Calu3 (cell line): ENCODE measurements at regions not wholly inside any gene's neighbourhood (a gene's known extent, or its start where the extent isn't known, plus 50 kb on each side); places are given as distances from the start of the nearest gene placed in this dataset.

Source experiments
- BruUV-seq: library from RNA; stranded (reverse); fragments of 400-500 nt; replicated peaks from 2 replicates; lab custom pipeline; 2021; lab: Mats Ljungman, UMichigan
- CTCF ChIA-PET: fragments of 300-600 bp; sonication (Branson Sonifier 250); formaldehyde crosslinking; loops from one replicate; lab custom pipeline; 2022; ENCODE audit warnings: antibody characterized with exemption; lab: Charles Lee
- DNase-seq: peaks from one replicate; pipeline ENCODE4 v3.0.0; 2022
- H3K27ac Mint-ChIP-seq: one replicate; pipeline ENCODE4 v1.8.0; 2022; ENCODE audit warnings: mixed read lengths; ENCODE audit not compliant: unreplicated experiment
- H3K27me3 Mint-ChIP-seq: one replicate; pipeline ENCODE4 v1.8.0; 2022; ENCODE audit warnings: mixed read lengths; ENCODE audit not compliant: unreplicated experiment
- H3K36me3 Mint-ChIP-seq: one replicate; pipeline ENCODE4 v1.8.0; 2022; ENCODE audit warnings: mild to moderate bottlenecking, moderate library complexity, mixed read lengths; ENCODE audit not compliant: insufficient read depth, unreplicated experiment
- H3K4me1 Mint-ChIP-seq: one replicate; pipeline ENCODE4 v1.8.0; 2022; ENCODE audit warnings: mild to moderate bottlenecking, low read depth, mixed read lengths; ENCODE audit not compliant: unreplicated experiment
- H3K4me3 Mint-ChIP-seq: one replicate; pipeline ENCODE4 v1.8.0; 2022; ENCODE audit warnings: mild to moderate bottlenecking, low read depth, moderate library complexity, mixed read lengths; ENCODE audit not compliant: unreplicated experiment
- H3K9me3 Mint-ChIP-seq: one replicate; pipeline ENCODE4 v1.8.0; 2022; ENCODE audit warnings: low read depth, mixed read lengths; ENCODE audit not compliant: unreplicated experiment
- CTCF ChIP-seq: fragments of 200-600 bp; IDR thresholded peaks from one replicate; pipeline ENCODE4 v1.8.0; 2022; ENCODE audit warnings: antibody characterized with exemption; ENCODE audit not compliant: unreplicated experiment
- intact Hi-C: fragments of 100-400 bp; cut with micrococcal nuclease; formaldehyde crosslinking; loops from one replicate; pipeline ENCODE4 v1.10.0; 2022; ENCODE audit not compliant: unreplicated experiment

- Mint-ChIP-seq H3K4me3 (no peak overlapping the region), H3K4me1 (no peaks in the 10 kb centered on the region), H3K27ac (no peak overlapping the region), H3K36me3 (no peaks in the 10 kb centered on the region), H3K9me3 (peaks cover 14% of the 10 kb centered on the region), H3K27me3 (no peaks in the 10 kb centered on the region)
- TF ChIP-seq CTCF = no peak
- BruUV-seq = no TSS peak
- intact Hi-C loops = no loop called here
- CTCF ChIA-PET = no interaction called here
- DNase-seq = no peak
Measured at GRCh38 chr5:165101709-165102108, 1596.3 kb downstream of the MAT2B start.

GRCh38 chr5:165104611-165105010 lies 1599.2 kb downstream of the MAT2B start:
- no peak overlapping the region for H3K4me3 Mint-ChIP-seq
- BruUV-seq = no TSS peak

GRCh38 chr5:165108809-165109208 lies 1603.4 kb downstream of the MAT2B start:
- Mint-ChIP-seq H3K36me3 (no peaks in the 10 kb centered on the region), H3K4me3 (no peak overlapping the region), H3K9me3 (peaks cover 15% of the 10 kb centered on the region), H3K27me3 (no peaks in the 10 kb centered on the region), H3K4me1 (no peaks in the 10 kb centered on the region), H3K27ac (no peak overlapping the region)
- no TSS peak for BruUV-seq
- TF ChIP-seq CTCF = no peak
- CTCF ChIA-PET = interaction anchor here (0.6 kb wide), 1 partner anchor 14 kb away, joined by 3 read pairs; no protein-coding TSS in a partner anchor
- intact Hi-C loops = no loop called here
- no peak for DNase-seq

More at GRCh38 chr5:165104611-165105010, 1599.2 kb downstream of the MAT2B start:
- intact Hi-C loops = no loop called here
- Mint-ChIP-seq H3K27me3 (no peaks in the 10 kb centered on the region), H3K9me3 (peaks cover 17% of the 10 kb centered on the region), H3K27ac (no peak overlapping the region), H3K36me3 (no peaks in the 10 kb centered on the region), H3K4me1 (no peaks in the 10 kb centered on the region)
- no peak for DNase-seq
- CTCF ChIA-PET = no interaction called here
- no peak for TF ChIP-seq CTCF

- no TSS peak for BruUV-seq
- peaks cover 8% of the 10 kb centered on the region for H3K4me1 Mint-ChIP-seq
- no peak for TF ChIP-seq CTCF
- H3K36me3 Mint-ChIP-seq = no peaks in the 10 kb centered on the region
- peaks cover 4% of the 10 kb centered on the region for H3K9me3 Mint-ChIP-seq
- CTCF ChIA-PET = no interaction called here
- no peak overlapping the region for H3K27ac Mint-ChIP-seq
- intact Hi-C loops = no loop called here
- no peak for DNase-seq
- H3K4me3 Mint-ChIP-seq = no peak overlapping the region
- H3K27me3 Mint-ChIP-seq = no peaks in the 10 kb centered on the region
Measured at GRCh38 chr5:165119175-165119574, 1613.8 kb downstream of the MAT2B start.
